GM12878 (cell line): ENCODE measurements at regions not wholly inside any gene's neighbourhood (a gene's known extent, or its start where the extent isn't known, plus 50 kb on each side); places are given as distances from the start of the nearest gene placed in this dataset.

Source experiments
- ATAC-seq: fragments of 200-7000 bp; cut with Tn5 transposase; 3 replicates; pipeline ENCODE4 v1.9.1; 2020; ENCODE audit warnings: mild to moderate bottlenecking, moderate library complexity
- BruUV-seq: library from RNA; stranded (reverse); fragments of 400-500 nt; replicated peaks from 2 replicates; lab custom pipeline; 2021; lab: Mats Ljungman, UMichigan
- CTCF ChIA-PET: fragments of 300-600 bp; sonication (Branson Sonifier 250); formaldehyde crosslinking; extraction: SDS; loops from one replicate; lab custom pipeline; 2021; ENCODE audit warnings: inconsistent platforms; lab: Yijun Ruan, JAX
- POLR2A ChIA-PET: fragments of 350-600 bp; formaldehyde crosslinking; extraction: SDS; loops from one replicate; lab custom pipeline; 2021; ENCODE audit warnings: inconsistent platforms; lab: Charles Lee
- RAD21 ChIA-PET: fragments of 300-600 bp; sonication (Branson Sonifier 250); formaldehyde crosslinking; loops from one replicate; lab custom pipeline; 2023; ENCODE audit warnings: antibody characterized with exemption; ENCODE audit not compliant: unreplicated experiment; lab: Charles Lee
- SMC1A ChIA-PET: fragments of 300-600 bp; sonication (Branson Sonifier 250); formaldehyde crosslinking; loops from one replicate; lab custom pipeline; 2023; ENCODE audit not compliant: unreplicated experiment, uncharacterized antibody; lab: Charles Lee
- DNase-seq: peaks from one replicate; pipeline ENCODE4 v3.0.0-alpha.2; 2011; ENCODE audit warnings: low read depth, low spot score
- FAIRE-seq: peaks from 3 replicates; lab custom pipeline; 2011; peaks lifted over from hg19 to GRCh38; lab: Jason Lieb, UNC
- H2AFZ ChIP-seq: 2 replicates; pipeline ENCODE4 v1.6.0; 2011; ENCODE audit warnings: low read depth, low read length, control low read depth; ENCODE audit not compliant: control insufficient read depth
- H3K27ac ChIP-seq: 2 replicates; pipeline ENCODE4 v1.5.1; 2011; ENCODE audit warnings: control low read depth; ENCODE audit not compliant: control insufficient read depth, insufficient read depth
- H3K27me3 ChIP-seq, 2 experiments: replicated peaks in 1 of 2; 2 replicates each; pipeline versions ENCODE4 v1.6.0 to v1.6.1; 2011; ENCODE audit warnings: low read length in 1 of 2; ENCODE audit not compliant: control insufficient read depth in 2 of 2, insufficient read depth in 2 of 2
- H3K36me3 ChIP-seq, 2 experiments: 2 replicates each; pipeline ENCODE4 v1.5.1; 2011; ENCODE audit warnings: low read length in 1 of 2; ENCODE audit not compliant: control insufficient read depth in 2 of 2, insufficient read depth in 2 of 2
- H3K4me1 ChIP-seq: 2 replicates; pipeline ENCODE4 v1.6.1; 2011; ENCODE audit warnings: mild to moderate bottlenecking, low read length, moderate library complexity, mixed read lengths; ENCODE audit not compliant: control insufficient read depth, insufficient read depth
- H3K4me2 ChIP-seq: 2 replicates; pipeline ENCODE4 v1.6.0; 2011; ENCODE audit warnings: control low read depth; ENCODE audit not compliant: control insufficient read depth, insufficient read depth
- H3K4me3 ChIP-seq: fragments of 200-600 bp; sonication (generic); 2 replicates; pipeline ENCODE4 v1.5.1; 2016
- H3K79me2 ChIP-seq: 2 replicates; pipeline ENCODE4 v1.6.0; 2011; ENCODE audit warnings: low read length; ENCODE audit not compliant: control insufficient read depth, insufficient read depth
- H3K9ac ChIP-seq: 2 replicates; pipeline ENCODE4 v1.8.0; 2011; ENCODE audit warnings: low read length, control low read depth, mixed read lengths; ENCODE audit not compliant: control insufficient read depth, insufficient read depth
- H3K9me3 ChIP-seq: replicated peaks from 3 replicates; pipeline ENCODE4 v1.5.1; 2011; ENCODE audit warnings: mild to moderate bottlenecking, low read length; ENCODE audit not compliant: control insufficient read depth, insufficient read depth
- H4K20me1 ChIP-seq: 2 replicates; pipeline ENCODE4 v1.6.0; 2011; ENCODE audit not compliant: control insufficient read depth, insufficient read depth
- NFXL1 ChIP-seq: fragments of 450-650 bp; IDR thresholded peaks from 2 replicates; pipeline ENCODE4 v1.6.1; 2017; ENCODE audit warnings: antibody characterized with exemption, mild to moderate bottlenecking, borderline replicate concordance
- SRF ChIP-seq, 2 experiments: IDR thresholded peaks; 2 replicates each; pipeline ENCODE4 v1.6.1; 2011; ENCODE audit warnings: low read depth in 2 of 2, low read length in 2 of 2, mild to moderate bottlenecking in 1 of 2, moderate library complexity in 1 of 2
- TBL1XR1 ChIP-seq: IDR thresholded peaks from 2 replicates; pipeline ENCODE4 v1.6.1; 2012; ENCODE audit warnings: low read depth, low read length, improper control_type of control experiment
- ZZZ3 ChIP-seq: IDR thresholded peaks from 2 replicates; pipeline ENCODE4 v1.6.1; 2011; ENCODE audit warnings: low read depth; ENCODE audit not compliant: control insufficient read depth, insufficient read length
- WGBS: methylation state at CpG from one replicate; pipeline ENCODE4 v1.1.6; 2016; ENCODE audit warnings: low lambda C conversion rate; ENCODE audit not compliant: insufficient replicate concordance, insufficient coverage; ENCODE audit errors: missing lambda C conversion rate; 5-methylcytosine and 5-hydroxymethylcytosine counted together
- in situ Hi-C: fragments of 300-500 bp; cut with MboI; formaldehyde crosslinking; loops from 9 replicates; pipeline ENCODE4 v1.14.3; 2018; ENCODE audit warnings: mixed read lengths
- intact Hi-C: fragments of 100-400 bp; cut with micrococcal nuclease; formaldehyde crosslinking; loops from one replicate; pipeline ENCODE4 v1.14.2; 2022; ENCODE audit not compliant: unreplicated experiment
- TF ChIP-seq, protein P1 (sequence below): fragments of 450-650 bp; IDR thresholded peaks from 2 replicates; pipeline ENCODE4 v1.6.1; 2018; ENCODE audit warnings: borderline replicate concordance, mild to moderate bottlenecking; ENCODE audit not compliant: partially characterized antibody
- TF ChIP-seq, protein P2 (sequence below): IDR thresholded peaks from 2 replicates; pipeline ENCODE4 v1.6.1; 2012; ENCODE audit warnings: improper control_type of control experiment, low read depth, low read length; ENCODE audit not compliant: insufficient replicate concordance
- TF ChIP-seq, protein P3 (sequence below): fragments of 450-650 bp; formaldehyde crosslinking; IDR thresholded peaks from 2 replicates; pipeline ENCODE4 v1.4.0; 2020; ENCODE audit warnings: mild to moderate bottlenecking, moderate library complexity

- intact Hi-C loops (no loop called here), in situ Hi-C loops (no loop called here)
- Histone ChIP-seq H2AFZ (no peak overlapping the region), H3K4me1 (no peaks in the 10 kb centered on the region), H3K4me3 (no peak overlapping the region), H3K36me3 (no peaks in the 10 kb centered on the region), H4K20me1 (no peaks in the 10 kb centered on the region), H3K4me2 (no peak overlapping the region), H3K9me3 (no peaks in the 10 kb centered on the region), H3K79me2 (no peaks in the 10 kb centered on the region), H3K9ac (no peak overlapping the region), H3K27ac (no peak overlapping the region), H3K27me3 (no peaks in the 10 kb centered on the region)
- no peak for DNase-seq
- no peak for TF ChIP-seq NFXL1
- TF ChIP-seq, protein P1, sequence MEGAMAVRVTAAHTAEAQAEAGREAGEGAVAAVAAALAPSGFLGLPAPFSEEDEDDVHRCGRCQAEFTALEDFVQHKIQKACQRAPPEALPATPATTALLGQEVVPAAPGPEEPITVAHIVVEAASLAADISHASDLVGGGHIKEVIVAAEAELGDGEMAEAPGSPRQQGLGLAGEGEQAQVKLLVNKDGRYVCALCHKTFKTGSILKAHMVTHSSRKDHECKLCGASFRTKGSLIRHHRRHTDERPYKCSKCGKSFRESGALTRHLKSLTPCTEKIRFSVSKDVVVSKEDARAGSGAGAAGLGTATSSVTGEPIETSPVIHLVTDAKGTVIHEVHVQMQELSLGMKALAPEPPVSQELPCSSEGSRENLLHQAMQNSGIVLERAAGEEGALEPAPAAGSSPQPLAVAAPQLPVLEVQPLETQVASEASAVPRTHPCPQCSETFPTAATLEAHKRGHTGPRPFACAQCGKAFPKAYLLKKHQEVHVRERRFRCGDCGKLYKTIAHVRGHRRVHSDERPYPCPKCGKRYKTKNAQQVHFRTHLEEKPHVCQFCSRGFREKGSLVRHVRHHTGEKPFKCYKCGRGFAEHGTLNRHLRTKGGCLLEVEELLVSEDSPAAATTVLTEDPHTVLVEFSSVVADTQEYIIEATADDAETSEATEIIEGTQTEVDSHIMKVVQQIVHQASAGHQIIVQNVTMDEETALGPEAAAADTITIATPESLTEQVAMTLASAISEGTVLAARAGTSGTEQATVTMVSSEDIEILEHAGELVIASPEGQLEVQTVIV, result no peak
- TF ChIP-seq TBL1XR1, result no peak
- TF ChIP-seq, protein P2, sequence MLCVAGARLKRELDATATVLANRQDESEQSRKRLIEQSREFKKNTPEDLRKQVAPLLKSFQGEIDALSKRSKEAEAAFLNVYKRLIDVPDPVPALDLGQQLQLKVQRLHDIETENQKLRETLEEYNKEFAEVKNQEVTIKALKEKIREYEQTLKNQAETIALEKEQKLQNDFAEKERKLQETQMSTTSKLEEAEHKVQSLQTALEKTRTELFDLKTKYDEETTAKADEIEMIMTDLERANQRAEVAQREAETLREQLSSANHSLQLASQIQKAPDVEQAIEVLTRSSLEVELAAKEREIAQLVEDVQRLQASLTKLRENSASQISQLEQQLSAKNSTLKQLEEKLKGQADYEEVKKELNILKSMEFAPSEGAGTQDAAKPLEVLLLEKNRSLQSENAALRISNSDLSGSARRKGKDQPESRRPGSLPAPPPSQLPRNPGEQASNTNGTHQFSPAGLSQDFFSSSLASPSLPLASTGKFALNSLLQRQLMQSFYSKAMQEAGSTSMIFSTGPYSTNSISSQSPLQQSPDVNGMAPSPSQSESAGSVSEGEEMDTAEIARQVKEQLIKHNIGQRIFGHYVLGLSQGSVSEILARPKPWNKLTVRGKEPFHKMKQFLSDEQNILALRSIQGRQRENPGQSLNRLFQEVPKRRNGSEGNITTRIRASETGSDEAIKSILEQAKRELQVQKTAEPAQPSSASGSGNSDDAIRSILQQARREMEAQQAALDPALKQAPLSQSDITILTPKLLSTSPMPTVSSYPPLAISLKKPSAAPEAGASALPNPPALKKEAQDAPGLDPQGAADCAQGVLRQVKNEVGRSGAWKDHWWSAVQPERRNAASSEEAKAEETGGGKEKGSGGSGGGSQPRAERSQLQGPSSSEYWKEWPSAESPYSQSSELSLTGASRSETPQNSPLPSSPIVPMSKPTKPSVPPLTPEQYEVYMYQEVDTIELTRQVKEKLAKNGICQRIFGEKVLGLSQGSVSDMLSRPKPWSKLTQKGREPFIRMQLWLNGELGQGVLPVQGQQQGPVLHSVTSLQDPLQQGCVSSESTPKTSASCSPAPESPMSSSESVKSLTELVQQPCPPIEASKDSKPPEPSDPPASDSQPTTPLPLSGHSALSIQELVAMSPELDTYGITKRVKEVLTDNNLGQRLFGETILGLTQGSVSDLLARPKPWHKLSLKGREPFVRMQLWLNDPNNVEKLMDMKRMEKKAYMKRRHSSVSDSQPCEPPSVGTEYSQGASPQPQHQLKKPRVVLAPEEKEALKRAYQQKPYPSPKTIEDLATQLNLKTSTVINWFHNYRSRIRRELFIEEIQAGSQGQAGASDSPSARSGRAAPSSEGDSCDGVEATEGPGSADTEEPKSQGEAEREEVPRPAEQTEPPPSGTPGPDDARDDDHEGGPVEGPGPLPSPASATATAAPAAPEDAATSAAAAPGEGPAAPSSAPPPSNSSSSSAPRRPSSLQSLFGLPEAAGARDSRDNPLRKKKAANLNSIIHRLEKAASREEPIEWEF, result no peak
- no peak for TF ChIP-seq ZZZ3
- no peak for TF ChIP-seq SRF (IDR thresholded peaks at IDR 0.05; ENCODE audit: low read depth in 2 of 2, low read length in 2 of 2)
- TF ChIP-seq, protein P3, sequence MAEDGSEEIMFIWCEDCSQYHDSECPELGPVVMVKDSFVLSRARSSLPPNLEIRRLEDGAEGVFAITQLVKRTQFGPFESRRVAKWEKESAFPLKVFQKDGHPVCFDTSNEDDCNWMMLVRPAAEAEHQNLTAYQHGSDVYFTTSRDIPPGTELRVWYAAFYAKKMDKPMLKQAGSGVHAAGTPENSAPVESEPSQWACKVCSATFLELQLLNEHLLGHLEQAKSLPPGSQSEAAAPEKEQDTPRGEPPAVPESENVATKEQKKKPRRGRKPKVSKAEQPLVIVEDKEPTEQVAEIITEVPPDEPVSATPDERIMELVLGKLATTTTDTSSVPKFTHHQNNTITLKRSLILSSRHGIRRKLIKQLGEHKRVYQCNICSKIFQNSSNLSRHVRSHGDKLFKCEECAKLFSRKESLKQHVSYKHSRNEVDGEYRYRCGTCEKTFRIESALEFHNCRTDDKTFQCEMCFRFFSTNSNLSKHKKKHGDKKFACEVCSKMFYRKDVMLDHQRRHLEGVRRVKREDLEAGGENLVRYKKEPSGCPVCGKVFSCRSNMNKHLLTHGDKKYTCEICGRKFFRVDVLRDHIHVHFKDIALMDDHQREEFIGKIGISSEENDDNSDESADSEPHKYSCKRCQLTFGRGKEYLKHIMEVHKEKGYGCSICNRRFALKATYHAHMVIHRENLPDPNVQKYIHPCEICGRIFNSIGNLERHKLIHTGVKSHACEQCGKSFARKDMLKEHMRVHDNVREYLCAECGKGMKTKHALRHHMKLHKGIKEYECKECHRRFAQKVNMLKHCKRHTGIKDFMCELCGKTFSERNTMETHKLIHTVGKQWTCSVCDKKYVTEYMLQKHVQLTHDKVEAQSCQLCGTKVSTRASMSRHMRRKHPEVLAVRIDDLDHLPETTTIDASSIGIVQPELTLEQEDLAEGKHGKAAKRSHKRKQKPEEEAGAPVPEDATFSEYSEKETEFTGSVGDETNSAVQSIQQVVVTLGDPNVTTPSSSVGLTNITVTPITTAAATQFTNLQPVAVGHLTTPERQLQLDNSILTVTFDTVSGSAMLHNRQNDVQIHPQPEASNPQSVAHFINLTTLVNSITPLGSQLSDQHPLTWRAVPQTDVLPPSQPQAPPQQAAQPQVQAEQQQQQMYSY (CRISPR knock-in tag), result no peak
- BruUV-seq, result no TSS peak
- WGBS, result 58% methylated on average over 27 of the region's 27 CpGs
- CTCF ChIA-PET, result no interaction called here
- FAIRE-seq, result no peak
- ATAC-seq, result no peak
- RAD21 ChIA-PET, result interaction anchor here (0.5 kb wide), 1 partner anchor 43 kb away, joined by 4 read pairs; no protein-coding TSS in a partner anchor
- POLR2A ChIA-PET, result no interaction called here
- SMC1A ChIA-PET, result interaction anchor here (1.2 kb wide), 1 partner anchor 9 kb away, joined by 3 read pairs; no protein-coding TSS in a partner anchor
Measured at GRCh38 chr7:156504687-156505545, 135.7 kb upstream of the RNF32 start.
